ENCODE measurements at regions not wholly inside any gene's neighbourhood (a gene's known extent, or its start where the extent isn't known, plus 50 kb on each side); places are given as distances from the start of the nearest gene placed in this dataset.

DNA sequence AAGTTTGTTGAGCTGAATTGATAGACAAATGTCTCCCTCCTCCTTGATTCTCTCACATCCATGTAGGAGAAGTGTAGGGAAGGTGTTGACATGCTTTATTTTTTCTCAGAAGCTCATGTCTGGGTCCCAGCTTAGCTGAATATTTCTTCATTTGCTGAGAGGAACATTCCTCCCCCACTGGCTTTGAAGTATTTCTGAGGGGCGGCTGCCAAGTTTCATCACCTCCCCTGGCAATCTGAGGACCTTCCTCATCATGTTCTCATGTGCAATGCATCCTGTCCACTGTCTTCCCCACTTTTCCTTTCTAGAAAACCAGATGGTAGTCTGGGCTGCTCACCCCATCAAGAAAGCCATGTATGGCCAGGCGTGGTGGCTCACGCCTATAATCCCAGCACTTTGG, 168.9 kb upstream of the RGMA start:
- no peak for DNase-seq

GRCh38 chr15:93253681-93254080, 164.7 kb upstream of the RGMA start:
- no peak for DNase-seq

DNA sequence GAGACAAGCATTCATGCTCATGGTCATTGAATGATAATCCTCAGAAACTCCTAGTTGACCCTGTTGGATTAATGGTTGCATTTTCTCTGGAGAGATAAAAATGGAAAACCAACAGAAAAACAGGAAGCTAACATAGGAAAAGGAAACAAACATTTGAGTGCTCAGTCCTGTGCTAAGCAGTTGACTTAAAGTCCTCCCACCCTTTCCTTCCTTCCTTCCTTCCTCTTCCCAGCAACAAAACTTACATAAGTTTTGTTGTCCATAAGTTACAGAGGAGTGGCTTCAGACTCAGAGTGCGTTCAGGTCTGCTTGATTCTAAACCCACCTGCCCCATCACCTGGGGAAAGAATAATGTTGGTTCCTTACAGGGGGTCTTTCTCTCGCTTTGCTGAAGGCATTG, 163.8 kb upstream of the RGMA start:
- DNase-seq, result no peak

DNA sequence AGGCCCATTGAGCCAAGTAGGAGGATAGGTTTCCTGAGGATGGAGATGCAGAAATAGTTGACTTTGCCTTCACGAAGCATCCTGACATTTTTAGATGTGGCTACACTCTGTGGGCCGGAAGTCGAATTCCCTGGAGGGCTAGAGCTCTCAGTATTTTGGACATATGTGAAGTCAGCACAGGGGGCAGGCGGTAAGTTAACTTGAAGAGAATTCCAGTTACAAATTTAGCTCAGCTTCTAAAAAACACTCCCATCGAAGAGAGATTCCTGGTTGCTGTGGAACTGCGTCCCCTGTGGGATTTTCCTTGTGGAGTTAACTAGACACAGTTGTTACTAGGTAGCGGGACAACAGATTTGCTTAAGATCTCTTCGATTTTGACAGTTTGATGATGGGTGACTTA, 161.9 kb upstream of the RGMA start:
- peak; percentile 43 for DNase-seq

- DNase-seq, result no peak
Measured at GRCh38 chr15:93250209-93250608, 161.2 kb upstream of the RGMA start.

- no peak for DNase-seq
Measured at GRCh38 chr15:93249623-93250022, 160.6 kb upstream of the RGMA start.

DNA sequence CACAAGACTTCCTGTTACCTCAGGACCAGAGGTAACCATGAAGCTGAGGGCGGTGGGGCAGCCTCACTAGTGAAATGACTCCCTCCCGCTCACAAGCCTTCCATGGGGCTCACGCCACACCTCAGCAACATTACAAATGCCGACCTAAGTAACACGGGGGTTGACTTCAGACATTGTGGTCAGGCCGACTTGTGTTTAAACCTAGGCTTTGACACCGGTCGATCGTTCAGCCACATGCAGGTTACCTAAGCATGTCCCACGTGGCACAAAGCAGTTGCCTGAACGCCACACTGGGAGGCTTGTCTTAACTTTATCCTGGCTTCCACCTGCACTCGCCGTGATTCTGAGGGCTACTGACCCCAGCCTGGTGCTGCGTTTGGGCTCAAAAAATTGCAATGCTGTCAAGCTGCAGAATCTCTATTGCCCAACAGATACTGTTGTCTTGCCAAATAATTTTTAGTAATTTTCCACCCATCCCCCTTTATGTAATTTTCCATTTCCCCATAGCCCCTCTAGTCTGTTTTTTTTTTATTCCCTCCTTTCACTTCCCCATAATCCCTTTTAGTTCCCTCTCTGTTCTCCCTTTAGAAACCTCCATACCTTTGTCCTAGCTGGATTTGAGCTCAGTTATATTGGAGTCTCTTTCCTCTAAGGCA, 158.6 kb upstream of the RGMA start:
- no peak for DNase-seq

DNA sequence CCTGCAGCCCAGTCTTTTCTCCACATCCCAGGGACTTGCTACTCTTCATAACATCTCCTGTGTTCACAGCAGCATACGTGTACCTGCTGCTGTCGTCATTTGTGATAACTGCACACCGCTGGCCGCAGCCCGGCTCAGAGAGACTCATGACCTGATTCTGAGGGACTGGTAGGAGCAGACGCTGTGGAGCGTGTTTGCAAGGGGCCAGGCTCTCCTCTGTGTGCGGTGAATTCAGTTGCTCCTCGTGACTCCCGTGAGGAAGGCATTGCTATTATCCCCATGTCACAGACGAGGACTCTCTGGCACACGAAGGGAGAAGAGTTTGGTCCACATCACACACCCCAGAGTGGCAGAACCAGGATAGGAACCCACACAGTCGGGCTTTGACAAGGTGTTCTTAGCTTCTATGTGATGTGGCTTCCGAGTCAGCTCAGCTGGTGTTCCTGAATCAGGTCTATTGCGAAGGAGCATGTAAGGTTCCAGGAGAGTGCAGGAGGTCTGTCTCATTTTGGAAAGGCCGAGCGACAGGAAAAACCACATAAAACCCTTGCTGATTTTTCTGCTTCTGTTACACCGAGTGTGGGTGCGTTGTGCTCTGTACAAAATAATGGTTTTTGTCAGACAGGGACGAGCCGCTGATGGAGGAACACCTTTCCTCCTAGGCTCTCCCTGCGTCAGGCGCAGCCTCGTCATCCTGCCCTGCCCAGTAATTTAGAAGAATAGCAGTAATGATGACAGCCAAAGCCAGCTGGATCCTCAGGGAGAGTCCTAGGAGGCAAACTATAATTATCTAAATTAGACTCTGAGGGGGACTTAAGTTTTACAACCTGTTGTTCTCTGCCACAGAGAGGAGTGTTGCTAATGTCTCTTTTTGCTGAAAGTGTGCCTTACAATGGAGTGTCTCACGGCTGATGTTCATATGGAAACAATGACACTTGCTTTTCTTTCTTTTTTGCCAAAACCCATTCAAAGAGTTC, 157.5 kb upstream of the RGMA start:
- no peak for DNase-seq

GRCh38 chr15:93245661-93246042, 156.6 kb upstream of the RGMA start:
- no peak for DNase-seq

GRCh38 chr15:93244696-93245660, 156.0 kb upstream of the RGMA start:
- no peak for DNase-seq

DNA sequence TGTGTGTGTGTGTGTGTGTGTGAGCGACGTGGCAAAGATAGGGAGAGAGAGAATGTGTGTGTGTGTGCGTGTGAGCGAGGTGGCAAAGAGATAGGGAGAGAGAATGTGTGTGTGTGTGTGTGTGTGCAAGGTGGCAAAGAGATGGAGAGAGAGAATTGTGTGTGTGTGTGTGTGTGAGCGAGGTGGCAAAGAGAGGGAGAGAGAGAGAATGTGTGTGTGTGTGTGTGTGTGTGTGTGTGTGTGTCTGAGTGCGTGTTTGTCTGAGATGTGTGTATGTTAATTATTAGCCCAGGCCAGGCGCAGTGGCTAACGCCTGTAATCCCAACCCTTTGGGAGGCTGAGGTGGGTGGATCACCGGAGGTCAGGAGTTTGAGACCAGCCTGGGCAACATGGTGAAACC, 154.6 kb upstream of the RGMA start:
- no peak for DNase-seq

DNA sequence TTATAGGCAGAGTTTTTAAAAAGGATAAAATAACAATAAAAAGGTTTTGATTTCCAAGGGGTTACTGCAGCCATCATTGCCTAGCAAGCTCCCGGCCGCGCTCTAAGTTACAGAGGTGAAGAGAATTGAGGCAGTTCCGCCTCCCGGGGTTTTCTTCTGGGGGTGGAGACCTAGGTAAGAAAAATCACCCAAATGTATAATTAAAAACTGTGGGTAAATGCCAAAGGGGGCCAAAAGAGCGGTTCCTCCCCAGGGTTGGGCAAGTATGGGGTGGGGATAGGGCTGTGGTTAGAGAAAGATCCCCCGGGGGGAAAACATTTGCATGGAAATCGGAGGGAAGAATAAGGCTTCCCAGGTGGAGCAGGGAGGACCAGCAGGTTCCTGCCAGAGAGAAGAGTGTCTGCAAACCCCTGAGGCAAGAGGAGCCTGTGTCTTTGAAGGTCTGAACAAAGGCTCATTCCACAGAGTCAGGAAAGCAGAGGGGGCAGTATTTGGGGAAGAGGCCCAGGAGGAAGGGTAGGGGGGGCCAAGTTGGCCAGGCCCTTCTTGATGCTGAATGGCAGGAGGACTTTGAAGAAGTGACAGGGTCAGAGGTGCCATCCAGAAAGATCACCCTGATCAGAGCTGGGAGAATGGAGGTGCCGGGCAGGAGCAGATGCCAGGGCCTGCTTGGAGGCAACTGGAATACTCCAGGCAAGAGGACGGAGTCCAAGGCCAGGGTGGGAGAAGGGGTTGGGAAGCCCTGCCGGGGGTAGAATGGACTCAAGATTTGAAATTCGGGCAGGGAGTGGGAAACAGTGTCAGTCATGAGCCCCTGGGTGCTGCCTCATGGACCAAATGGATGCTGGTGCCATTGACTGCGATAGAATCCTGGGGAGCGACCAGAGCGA, 152.9 kb upstream of the RGMA start:
- no peak for DNase-seq

DNA sequence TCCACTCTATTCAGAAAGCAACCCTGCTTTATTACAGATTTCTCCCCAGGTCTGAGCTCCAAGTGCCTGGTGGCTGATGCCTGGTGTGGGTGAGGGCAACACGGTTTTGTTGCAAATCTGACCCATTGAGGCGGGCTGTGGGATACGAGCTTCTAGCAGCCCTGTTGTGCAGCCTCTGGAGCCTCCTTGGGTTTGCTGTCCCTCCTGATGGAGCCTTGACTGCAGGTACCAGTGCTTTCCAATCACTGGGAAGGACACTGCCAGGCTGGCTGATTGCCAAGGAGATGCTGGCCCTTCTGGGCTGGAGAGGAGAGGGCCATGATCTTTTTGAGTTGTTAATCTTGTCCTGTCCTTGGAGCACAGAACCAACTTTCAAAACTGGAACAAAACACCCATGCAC, 151.0 kb upstream of the RGMA start:
- DNase-seq, result no peak

DNA sequence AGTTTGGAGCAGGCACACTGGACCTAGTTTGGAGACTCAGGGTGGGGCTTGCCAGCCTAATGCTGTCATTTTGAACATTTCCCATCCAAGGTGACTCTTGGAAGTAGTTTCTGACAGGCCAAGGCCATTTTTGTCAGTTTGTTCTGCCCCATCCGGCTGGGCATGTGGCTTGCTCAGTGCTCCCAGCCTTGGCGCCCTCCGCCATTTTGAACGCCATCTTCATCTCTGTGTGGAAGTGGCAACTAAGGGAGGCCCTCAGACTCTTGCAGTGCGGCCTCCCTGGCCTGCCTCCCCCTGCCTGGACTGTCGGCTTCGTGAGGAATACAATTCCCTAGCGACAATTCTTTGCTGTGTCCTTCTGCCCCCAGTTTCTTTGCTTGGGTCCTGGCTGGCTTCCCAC, 150.6 kb upstream of the RGMA start:
- no peak for DNase-seq

- no peak for DNase-seq
Measured at GRCh38 chr15:93238641-93239040, 149.6 kb upstream of the RGMA start.

- DNase-seq, result no peak
Measured at GRCh38 chr15:93235926-93236780, 147.1 kb upstream of the RGMA start.

- DNase-seq, result no peak
Measured at GRCh38 chr15:93235269-93235668, 146.3 kb upstream of the RGMA start.

DNA sequence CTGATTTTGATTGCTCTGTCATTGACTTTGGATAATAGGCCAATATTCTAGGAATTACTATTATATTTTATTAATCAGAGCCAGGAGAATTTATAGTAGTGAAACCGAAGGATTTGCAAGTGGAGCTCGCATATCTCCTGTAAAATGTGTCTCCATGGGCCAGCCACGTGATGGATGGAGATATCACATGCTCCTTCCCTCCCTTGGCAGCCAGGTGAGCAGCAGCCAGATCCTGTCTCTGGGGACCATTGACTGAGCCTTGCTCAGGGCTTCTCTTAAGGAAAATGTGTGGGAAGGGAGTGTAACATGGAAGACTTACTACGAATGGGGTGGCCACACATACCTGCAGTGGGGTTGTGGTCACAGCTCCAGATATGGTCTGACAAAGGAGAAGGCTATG, 144.7 kb upstream of the RGMA start:
- no peak for DNase-seq

DNA sequence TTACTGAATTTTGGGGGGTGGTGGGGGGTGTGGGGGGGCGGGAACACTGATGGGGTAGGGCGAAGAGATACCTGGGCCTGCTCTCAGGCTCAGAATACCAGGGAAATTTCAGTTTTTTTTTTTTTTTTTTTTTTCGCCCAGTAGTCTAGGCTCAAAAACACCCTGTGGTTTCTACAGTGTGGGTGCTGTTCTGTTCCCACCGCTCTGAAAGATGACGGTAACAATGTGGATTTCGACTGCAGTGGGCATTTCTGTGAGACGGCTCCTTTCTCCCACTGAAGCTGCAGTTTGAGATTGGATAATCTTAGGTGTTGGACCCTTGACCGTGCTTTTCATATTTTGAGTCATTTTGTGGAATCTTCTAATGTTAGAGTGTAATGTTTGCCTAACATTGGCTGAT, 143.8 kb upstream of the RGMA start:
- no peak for DNase-seq

- DNase-seq, result no peak
Measured at GRCh38 chr15:93231994-93232393, 143.0 kb upstream of the RGMA start.

All from hindlimb muscle (tissue), 1 donor.